ENCODE measurements at regions not wholly inside any gene's neighbourhood (a gene's known extent, or its start where the extent isn't known, plus 50 kb on each side); places are given as distances from the start of the nearest gene placed in this dataset.

DNA sequence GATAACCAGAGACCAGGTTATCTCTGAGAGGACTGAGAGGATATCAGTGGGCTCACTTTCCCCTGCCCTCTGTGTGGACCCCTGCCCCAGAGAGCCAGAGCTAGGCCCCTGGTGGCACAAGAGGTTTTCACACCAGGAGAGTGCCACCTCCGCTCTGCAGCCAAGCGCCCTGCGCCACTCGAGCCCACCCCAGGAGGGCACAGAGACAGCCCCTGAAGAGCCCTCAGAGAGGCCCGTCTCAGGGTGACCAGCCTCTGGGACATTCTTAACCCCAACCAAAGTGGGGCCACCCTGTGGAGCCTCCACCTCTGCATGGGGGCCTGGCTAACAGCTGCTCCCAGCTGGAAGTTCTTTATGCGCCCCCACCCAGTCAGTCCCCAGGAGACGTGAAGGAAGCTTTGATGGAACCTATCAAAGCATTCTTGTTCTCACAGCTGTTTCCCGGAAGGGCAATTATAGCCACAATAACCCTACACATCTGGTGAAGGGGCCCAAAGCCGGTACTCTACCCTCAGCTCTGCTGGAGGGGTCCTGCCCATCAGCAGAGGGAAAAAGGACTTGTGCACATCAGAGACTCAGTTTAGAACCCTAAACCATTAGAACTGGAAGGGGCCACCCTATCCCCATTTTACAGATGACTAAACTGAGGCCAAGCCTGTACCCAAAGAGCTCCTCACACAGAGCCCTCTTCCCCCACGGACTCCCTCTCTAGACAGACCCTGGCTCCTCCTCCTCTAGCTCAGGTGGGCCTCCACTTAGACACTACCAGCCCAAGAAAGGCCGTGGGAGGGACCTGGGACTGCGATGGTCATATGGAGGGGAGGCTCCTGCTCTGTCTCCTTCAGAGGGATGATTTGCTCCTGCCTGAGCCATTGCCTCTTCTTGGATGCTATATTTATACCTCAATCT, 101.1 kb downstream of the ZFP36L2 start:
- H3K79me2 ChIP-seq (ENCODE audit: insufficient read depth, low read length), result no peaks in the 10 kb centered on the region
- H3K36me3 ChIP-seq (ENCODE audit: insufficient read depth, low read length), result no peaks in the 10 kb centered on the region
- no peak for TF ChIP-seq EZH2phosphoT487 (IDR thresholded peaks at IDR 0.05; ENCODE audit: borderline replicate concordance)
- TF ChIP-seq, protein P1, sequence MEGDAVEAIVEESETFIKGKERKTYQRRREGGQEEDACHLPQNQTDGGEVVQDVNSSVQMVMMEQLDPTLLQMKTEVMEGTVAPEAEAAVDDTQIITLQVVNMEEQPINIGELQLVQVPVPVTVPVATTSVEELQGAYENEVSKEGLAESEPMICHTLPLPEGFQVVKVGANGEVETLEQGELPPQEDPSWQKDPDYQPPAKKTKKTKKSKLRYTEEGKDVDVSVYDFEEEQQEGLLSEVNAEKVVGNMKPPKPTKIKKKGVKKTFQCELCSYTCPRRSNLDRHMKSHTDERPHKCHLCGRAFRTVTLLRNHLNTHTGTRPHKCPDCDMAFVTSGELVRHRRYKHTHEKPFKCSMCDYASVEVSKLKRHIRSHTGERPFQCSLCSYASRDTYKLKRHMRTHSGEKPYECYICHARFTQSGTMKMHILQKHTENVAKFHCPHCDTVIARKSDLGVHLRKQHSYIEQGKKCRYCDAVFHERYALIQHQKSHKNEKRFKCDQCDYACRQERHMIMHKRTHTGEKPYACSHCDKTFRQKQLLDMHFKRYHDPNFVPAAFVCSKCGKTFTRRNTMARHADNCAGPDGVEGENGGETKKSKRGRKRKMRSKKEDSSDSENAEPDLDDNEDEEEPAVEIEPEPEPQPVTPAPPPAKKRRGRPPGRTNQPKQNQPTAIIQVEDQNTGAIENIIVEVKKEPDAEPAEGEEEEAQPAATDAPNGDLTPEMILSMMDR (conservative IDR thresholded peaks at IDR 0.05; ENCODE audit: low read length), result no peak
- H3F3A ChIP-seq (ENCODE audit: low read depth), result no peaks in the 10 kb centered on the region
- no peaks in the 10 kb centered on the region for H3K9me2 ChIP-seq (replicated peaks; ENCODE audit: low read depth, low read length)
- no peak overlapping the region for H2AFZ ChIP-seq (ENCODE audit: low read length)
- H4K20me1 ChIP-seq (ENCODE audit: insufficient read depth, low read length, poor library complexity, severe bottlenecking), result no peaks in the 10 kb centered on the region
- H3K4me2 ChIP-seq (ENCODE audit: low read depth, low read length, poor library complexity, severe bottlenecking), result no peak overlapping the region
- H3K9me3 ChIP-seq (ENCODE audit: insufficient read depth, low read depth, low read length), result no peaks in the 10 kb centered on the region
- peaks cover 31% of the 10 kb centered on the region for H3K4me1 ChIP-seq (ENCODE audit: insufficient read depth, low read length, poor library complexity, severe bottlenecking)
- no peak overlapping the region for H3K9ac ChIP-seq (ENCODE audit: low read depth, low read length, poor library complexity, severe bottlenecking)
- no peak overlapping the region for H3K4me3 ChIP-seq (ENCODE audit: low read length, poor library complexity, severe bottlenecking)
- H3K27me3 ChIP-seq (ENCODE audit: insufficient read depth, low read length, poor library complexity, severe bottlenecking), result no peaks in the 10 kb centered on the region

DNA sequence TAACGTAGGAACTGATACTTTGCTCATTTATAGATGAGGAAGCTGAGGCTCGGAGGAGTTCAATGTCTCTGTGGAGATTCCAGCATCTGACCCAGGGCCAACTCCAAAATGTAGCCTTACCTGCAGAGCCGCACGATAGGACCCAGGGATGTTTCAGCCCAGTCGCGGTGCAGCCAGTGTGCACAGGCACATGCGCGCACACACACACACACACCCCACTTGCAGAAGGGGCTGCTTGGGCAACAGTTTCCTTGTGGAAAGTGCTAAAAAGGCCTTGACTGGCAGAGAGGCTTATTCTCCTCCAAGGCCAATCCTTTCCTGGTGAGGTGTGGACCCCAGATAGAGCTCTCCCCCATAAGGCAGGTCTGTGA, 101.7 kb downstream of the ZFP36L2 start:
- H3K36me3 ChIP-seq (ENCODE audit: insufficient read depth, low read length), result no peaks in the 10 kb centered on the region
- TF ChIP-seq EZH2phosphoT487 (IDR thresholded peaks at IDR 0.05; ENCODE audit: borderline replicate concordance), result no peak
- H3K4me1 ChIP-seq (ENCODE audit: insufficient read depth, low read length, poor library complexity, severe bottlenecking), result peaks cover 24% of the 10 kb centered on the region
- H3K9me3 ChIP-seq (ENCODE audit: insufficient read depth, low read depth, low read length), result no peaks in the 10 kb centered on the region
- H3K4me3 ChIP-seq (ENCODE audit: low read length, poor library complexity, severe bottlenecking), result no peak overlapping the region
- no peak overlapping the region for H2AFZ ChIP-seq (ENCODE audit: low read length)
- H3K4me2 ChIP-seq (ENCODE audit: low read depth, low read length, poor library complexity, severe bottlenecking), result no peak overlapping the region
- no peaks in the 10 kb centered on the region for H3K9me2 ChIP-seq (replicated peaks; ENCODE audit: low read depth, low read length)
- no peaks in the 10 kb centered on the region for H3K79me2 ChIP-seq (ENCODE audit: insufficient read depth, low read length)
- no peak overlapping the region for H3K9ac ChIP-seq (ENCODE audit: low read depth, low read length, poor library complexity, severe bottlenecking)
- H3F3A ChIP-seq (ENCODE audit: low read depth), result no peaks in the 10 kb centered on the region
- H3K27me3 ChIP-seq (ENCODE audit: insufficient read depth, low read length, poor library complexity, severe bottlenecking), result no peaks in the 10 kb centered on the region
- no peaks in the 10 kb centered on the region for H4K20me1 ChIP-seq (ENCODE audit: insufficient read depth, low read length, poor library complexity, severe bottlenecking)

DNA sequence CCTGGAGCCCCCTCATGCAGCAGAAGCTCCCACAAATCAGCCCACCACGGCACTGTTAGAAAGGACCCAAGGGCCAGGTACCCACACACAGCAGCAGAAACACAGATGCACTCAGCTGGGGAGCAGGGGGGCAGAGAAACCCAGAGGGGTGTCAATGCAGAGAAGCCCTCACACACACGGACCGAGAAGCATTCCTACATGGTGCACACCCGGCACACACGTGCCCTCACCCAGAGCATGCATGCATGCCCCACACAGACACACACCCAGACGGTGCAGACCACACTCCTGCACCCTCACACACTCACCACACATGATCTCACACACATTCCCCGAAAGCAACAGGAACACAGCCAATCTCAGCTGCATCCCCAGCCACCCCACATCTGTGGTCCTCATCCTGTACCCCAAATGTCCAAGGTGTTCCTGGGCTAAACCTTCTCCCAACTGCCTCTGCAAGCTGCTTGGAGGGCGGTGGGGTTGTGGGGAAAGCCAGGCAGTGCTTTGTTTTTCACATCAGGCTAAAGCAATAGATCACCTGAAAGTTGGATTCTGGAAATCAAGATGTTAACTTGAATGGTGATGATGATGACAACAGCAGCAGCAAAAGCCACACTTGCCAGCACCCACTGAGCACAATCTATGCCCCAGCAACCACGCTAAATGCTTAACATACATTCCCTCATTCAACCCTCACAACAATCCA, 102.3 kb downstream of the ZFP36L2 start:
- Histone ChIP-seq H3K4me2 (ENCODE audit: low read depth, low read length, poor library complexity, severe bottlenecking) (no peak overlapping the region), H3K9ac (ENCODE audit: low read depth, low read length, poor library complexity, severe bottlenecking) (no peak overlapping the region), H3K9me2 (replicated peaks; ENCODE audit: low read depth, low read length) (no peaks in the 10 kb centered on the region), H3K4me3 (ENCODE audit: low read length, poor library complexity, severe bottlenecking) (no peak overlapping the region), H2AFZ (ENCODE audit: low read length) (no peak overlapping the region), H3K4me1 (ENCODE audit: insufficient read depth, low read length, poor library complexity, severe bottlenecking) (peaks cover 19% of the 10 kb centered on the region), H3F3A (ENCODE audit: low read depth) (no peaks in the 10 kb centered on the region), H3K27me3 (ENCODE audit: insufficient read depth, low read length, poor library complexity, severe bottlenecking) (no peaks in the 10 kb centered on the region), H3K36me3 (ENCODE audit: insufficient read depth, low read length) (no peaks in the 10 kb centered on the region), H4K20me1 (ENCODE audit: insufficient read depth, low read length, poor library complexity, severe bottlenecking) (no peaks in the 10 kb centered on the region), H3K79me2 (ENCODE audit: insufficient read depth, low read length) (no peaks in the 10 kb centered on the region), H3K9me3 (ENCODE audit: insufficient read depth, low read depth, low read length) (no peaks in the 10 kb centered on the region)
- TF ChIP-seq, protein P1 (conservative IDR thresholded peaks at IDR 0.05; ENCODE audit: low read length), result no peak
- no peak for TF ChIP-seq EZH2phosphoT487 (IDR thresholded peaks at IDR 0.05; ENCODE audit: borderline replicate concordance)

Data from Loucy (cell line).